ENCODE measurements at regions not wholly inside any gene's neighbourhood (a gene's known extent, or its start where the extent isn't known, plus 50 kb on each side); places are given as distances from the start of the nearest gene placed in this dataset.

DNA sequence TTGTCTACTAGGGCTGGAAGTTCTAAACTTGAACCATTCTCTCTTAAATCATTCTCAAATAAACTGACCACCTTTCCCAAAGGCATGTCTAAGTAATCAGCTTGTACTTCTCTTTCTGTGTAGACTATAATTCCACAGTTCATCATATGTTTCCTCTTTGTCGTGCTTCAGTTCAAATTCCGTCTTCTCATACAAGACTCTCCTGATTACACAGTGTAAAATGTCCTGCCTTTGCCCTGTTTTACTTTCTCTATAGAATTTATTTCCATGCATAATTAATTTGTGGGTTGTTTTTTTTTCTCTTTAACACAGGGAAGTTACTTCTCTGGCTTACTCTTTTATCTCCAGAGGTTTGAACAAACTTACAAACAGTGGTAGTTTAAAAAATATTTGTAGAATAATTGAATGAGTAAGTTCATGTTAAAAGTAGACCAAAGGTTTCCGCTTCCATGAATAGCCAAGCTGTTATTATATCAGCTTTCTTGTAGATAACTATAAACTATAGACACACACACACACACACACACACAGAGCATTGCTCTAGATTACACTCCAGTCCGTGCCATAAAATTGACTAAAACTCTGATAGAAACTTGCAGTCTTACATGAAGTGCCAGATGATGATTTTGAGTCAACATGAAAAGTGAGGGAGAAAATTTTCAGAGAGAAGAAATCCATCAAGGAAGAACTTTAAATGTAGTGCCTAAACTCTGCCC is 119.0 kb downstream of the SUCNR1 start:
- Histone ChIP-seq H3K36me3 (no peaks in the 10 kb centered on the region), H3K9me3 (no peaks in the 10 kb centered on the region), H3K4me3 (ENCODE audit: low read depth in 1 of 2, low read length in 1 of 2) (no peak overlapping the region), H3K4me1 (ENCODE audit: control insufficient read depth in 1 of 2, insufficient read depth in 1 of 2, low read depth in 1 of 2, low read length in 1 of 2) (no peaks in the 10 kb centered on the region), H3K27ac (no peak overlapping the region), H3K27me3 (no peaks in the 10 kb centered on the region)
- TF ChIP-seq, protein P1, sequence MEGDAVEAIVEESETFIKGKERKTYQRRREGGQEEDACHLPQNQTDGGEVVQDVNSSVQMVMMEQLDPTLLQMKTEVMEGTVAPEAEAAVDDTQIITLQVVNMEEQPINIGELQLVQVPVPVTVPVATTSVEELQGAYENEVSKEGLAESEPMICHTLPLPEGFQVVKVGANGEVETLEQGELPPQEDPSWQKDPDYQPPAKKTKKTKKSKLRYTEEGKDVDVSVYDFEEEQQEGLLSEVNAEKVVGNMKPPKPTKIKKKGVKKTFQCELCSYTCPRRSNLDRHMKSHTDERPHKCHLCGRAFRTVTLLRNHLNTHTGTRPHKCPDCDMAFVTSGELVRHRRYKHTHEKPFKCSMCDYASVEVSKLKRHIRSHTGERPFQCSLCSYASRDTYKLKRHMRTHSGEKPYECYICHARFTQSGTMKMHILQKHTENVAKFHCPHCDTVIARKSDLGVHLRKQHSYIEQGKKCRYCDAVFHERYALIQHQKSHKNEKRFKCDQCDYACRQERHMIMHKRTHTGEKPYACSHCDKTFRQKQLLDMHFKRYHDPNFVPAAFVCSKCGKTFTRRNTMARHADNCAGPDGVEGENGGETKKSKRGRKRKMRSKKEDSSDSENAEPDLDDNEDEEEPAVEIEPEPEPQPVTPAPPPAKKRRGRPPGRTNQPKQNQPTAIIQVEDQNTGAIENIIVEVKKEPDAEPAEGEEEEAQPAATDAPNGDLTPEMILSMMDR (IDR thresholded peaks at IDR 0.05), result no peak

- H3K4me3 ChIP-seq (ENCODE audit: low read depth in 1 of 2, low read length in 1 of 2), result no peak overlapping the region
- no peak overlapping the region for H3K27ac ChIP-seq
- H3K9me3 ChIP-seq, result no peaks in the 10 kb centered on the region
- TF ChIP-seq, protein P1 (IDR thresholded peaks at IDR 0.05), result no peak
- no peaks in the 10 kb centered on the region for H3K27me3 ChIP-seq
- no peaks in the 10 kb centered on the region for H3K36me3 ChIP-seq
- no peaks in the 10 kb centered on the region for H3K4me1 ChIP-seq (ENCODE audit: control insufficient read depth in 1 of 2, insufficient read depth in 1 of 2, low read depth in 1 of 2, low read length in 1 of 2)
Measured at GRCh38 chr3:151995091-151995490, 121.6 kb downstream of the SUCNR1 start.

GRCh38 chr3:151998744-151999143 is 125.3 kb downstream of the SUCNR1 start:
- H3K27ac ChIP-seq, result no peak overlapping the region
- TF ChIP-seq, protein P1 (IDR thresholded peaks at IDR 0.05), result no peak
- H3K4me1 ChIP-seq (ENCODE audit: control insufficient read depth in 1 of 2, insufficient read depth in 1 of 2, low read depth in 1 of 2, low read length in 1 of 2), result no peaks in the 10 kb centered on the region

DNA sequence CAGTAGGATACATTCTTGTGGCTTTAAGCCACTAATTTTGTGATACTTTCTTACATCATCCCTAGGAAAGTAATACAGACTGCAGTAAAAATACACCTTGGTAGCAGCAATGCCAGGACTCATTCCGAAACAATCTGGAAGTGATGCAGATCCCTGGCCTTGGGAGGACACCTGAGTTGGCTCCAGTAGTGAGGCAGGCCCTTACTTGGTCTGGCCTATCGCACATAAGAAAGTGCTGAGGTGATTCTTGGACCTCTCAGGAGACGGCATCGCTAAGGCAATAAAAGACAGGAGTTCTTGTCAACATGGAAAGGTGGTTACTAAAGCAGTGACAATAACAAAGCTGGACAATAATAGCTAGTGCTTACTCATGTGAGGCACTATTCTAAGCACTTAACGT is 126.5 kb downstream of the SUCNR1 start:
- Histone ChIP-seq H3K4me3 (ENCODE audit: low read depth in 1 of 2, low read length in 1 of 2) (no peak overlapping the region), H3K36me3 (no peaks in the 10 kb centered on the region), H3K27me3 (no peaks in the 10 kb centered on the region), H3K27ac (no peak overlapping the region), H3K9me3 (no peaks in the 10 kb centered on the region), H3K4me1 (ENCODE audit: control insufficient read depth in 1 of 2, insufficient read depth in 1 of 2, low read depth in 1 of 2, low read length in 1 of 2) (no peaks in the 10 kb centered on the region)
- TF ChIP-seq, protein P1 (IDR thresholded peaks at IDR 0.05), result no peak

More at GRCh38 chr3:151998744-151999143, 125.3 kb downstream of the SUCNR1 start:
- no peak overlapping the region for H3K4me3 ChIP-seq (ENCODE audit: low read depth in 1 of 2, low read length in 1 of 2)
- H3K27me3 ChIP-seq, result no peaks in the 10 kb centered on the region
- H3K9me3 ChIP-seq, result no peaks in the 10 kb centered on the region
- no peaks in the 10 kb centered on the region for H3K36me3 ChIP-seq

- H3K27me3 ChIP-seq, result no peaks in the 10 kb centered on the region
- no peaks in the 10 kb centered on the region for H3K4me1 ChIP-seq (ENCODE audit: control insufficient read depth in 1 of 2, insufficient read depth in 1 of 2, low read depth in 1 of 2, low read length in 1 of 2)
- H3K4me3 ChIP-seq (ENCODE audit: low read depth in 1 of 2, low read length in 1 of 2), result no peak overlapping the region
- TF ChIP-seq, protein P1 (IDR thresholded peaks at IDR 0.05), result no peak
- no peak overlapping the region for H3K27ac ChIP-seq
- no peaks in the 10 kb centered on the region for H3K9me3 ChIP-seq
- no peaks in the 10 kb centered on the region for H3K36me3 ChIP-seq
Measured at GRCh38 chr3:152011812-152012735, 138.6 kb downstream of the SUCNR1 start.

Measured in neutrophil (primary cell).